GM12865 (cell line): ENCODE measurements at regions not wholly inside any gene's neighbourhood (a gene's known extent, or its start where the extent isn't known, plus 50 kb on each side); places are given as distances from the start of the nearest gene placed in this dataset.

Source experiments
- DNase-seq: peaks from one replicate; pipeline ENCODE4 v3.0.0; 2010; ENCODE audit warnings: low read depth
- H3K4me3 ChIP-seq: 2 replicates; pipeline ENCODE4 v1.5.1; 2011; ENCODE audit warnings: mild to moderate bottlenecking, low read depth, low read length, control low read depth
- CTCF ChIP-seq: IDR thresholded peaks from 2 replicates; pipeline ENCODE4 v1.5.1; 2011; ENCODE audit warnings: low read length, control low read depth, low read depth, inconsistent platforms; ENCODE audit not compliant: insufficient read depth; ENCODE audit errors: missing control alignments

DNA sequence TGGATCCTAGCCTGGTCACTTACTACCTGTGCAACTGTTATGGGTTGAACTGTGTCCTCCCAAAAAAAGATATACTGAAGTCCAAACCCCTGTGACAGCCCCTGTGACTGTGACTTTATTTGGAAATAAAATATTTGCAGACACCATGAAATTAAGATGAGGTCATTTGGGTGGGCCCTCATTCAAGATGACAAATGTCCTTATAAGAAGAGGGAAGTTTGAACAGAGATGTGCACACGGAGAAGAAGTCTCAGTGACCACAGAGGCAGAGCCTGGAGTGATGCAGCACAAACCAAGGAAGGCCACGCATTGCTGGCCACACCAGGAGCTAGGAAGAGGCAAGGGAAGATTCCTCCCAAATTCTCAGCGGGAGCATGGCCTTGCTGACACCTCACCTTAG is 249.7 kb upstream of the RUNX1 start:
- TF ChIP-seq CTCF: no peak
- no peak for DNase-seq
- H3K4me3 ChIP-seq: no peak overlapping the region

GRCh38 chr21:35297665-35298064 is 248.6 kb upstream of the RUNX1 start:
- TF ChIP-seq CTCF: no peak
- no peak overlapping the region for H3K4me3 ChIP-seq
- DNase-seq: no peak

DNA sequence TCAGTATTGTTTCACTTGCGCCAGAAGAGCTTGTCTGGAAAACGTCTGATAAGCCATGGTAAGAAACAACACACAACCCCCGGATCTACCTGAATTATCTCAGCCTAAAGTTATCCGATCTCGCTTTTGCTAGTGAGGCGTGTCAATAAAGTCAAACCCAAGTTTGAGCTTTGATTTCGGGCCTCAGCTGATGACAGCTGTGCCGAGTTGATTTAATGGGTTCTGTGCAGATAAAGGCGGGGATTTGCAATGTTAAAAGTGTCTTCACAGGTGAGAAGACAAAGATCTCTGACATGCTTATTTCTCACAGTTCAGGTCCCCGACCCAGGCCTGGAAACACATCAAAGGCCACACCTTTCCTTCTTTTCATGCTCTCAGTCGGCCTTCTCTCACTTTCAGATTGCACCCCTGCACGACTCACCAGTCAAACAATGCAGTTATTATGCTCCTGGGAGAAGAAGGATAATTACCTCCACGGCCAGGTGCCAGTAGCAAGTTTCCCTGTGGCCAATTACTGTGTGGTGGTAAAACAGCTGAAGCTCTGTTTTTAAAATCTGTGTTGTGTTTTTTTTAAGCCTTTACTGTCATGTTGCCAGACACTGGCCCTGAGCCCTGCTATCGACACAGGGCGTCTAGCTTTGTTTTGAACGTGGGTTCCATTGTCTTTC is 245.3 kb upstream of the RUNX1 start:
- H3K4me3 ChIP-seq: no peak overlapping the region
- TF ChIP-seq CTCF: no peak
- DNase-seq: no peak

DNA sequence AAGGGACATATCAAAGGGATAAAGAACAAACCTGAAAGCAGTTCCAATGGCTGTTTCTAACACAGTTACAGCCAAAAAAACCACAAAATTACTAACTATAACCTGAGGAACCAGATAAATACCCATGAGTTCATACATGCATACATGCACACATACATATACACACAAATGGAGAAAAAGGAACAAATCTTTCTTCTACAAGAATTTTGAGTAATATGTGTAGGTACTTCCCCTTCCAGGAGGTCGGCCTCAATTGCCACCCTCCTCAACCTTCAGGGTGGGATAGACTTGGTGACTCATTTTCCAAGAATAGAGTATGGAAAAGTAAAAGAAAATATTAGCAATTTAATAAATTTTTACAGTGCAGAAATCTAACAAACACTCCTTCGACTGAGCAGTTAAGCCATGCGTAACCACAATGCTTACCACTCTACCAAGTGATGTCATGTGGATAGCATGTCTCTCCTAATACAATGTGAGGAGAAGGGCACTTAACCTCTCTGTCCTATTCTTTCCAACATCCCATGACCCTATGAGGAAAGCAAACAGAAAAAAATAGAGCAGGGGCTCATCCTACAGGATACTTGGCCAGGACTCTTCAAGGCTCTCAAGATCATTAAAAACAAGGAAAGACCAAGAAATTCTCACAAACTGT is 243.0 kb upstream of the RUNX1 start:
- H3K4me3 ChIP-seq: no peak overlapping the region
- no peak for DNase-seq
- no peak for TF ChIP-seq CTCF

- no peak for TF ChIP-seq CTCF
- H3K4me3 ChIP-seq: no peak overlapping the region
- no peak for DNase-seq
Measured at GRCh38 chr21:35291034-35291433, 241.9 kb upstream of the RUNX1 start.

- TF ChIP-seq CTCF: no peak
- H3K4me3 ChIP-seq: no peak overlapping the region
- DNase-seq: no peak
Measured at GRCh38 chr21:35288238-35288637, 239.1 kb upstream of the RUNX1 start.

DNA sequence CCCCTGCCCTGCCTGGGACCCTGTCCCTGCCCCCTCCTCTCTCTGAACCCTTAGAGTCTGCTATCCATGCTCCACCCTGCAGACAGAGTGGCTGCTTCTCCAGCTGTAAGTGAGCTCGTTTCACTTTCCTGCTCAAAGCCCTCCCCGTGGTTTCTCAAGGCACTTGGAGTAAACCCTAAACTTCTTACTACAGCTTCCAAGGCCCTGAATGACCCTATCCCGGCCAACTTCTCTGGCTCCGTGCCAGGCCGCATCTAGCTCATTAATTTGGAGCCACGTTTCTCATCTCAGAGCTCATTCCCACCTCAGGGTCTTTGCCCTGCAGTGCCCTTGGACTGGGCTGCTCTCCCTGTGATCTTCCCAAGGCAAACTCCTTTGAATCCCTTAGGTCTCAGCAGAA is 235.1 kb upstream of the RUNX1 start:
- no peak for DNase-seq

More for the DNA sequence above, 235.1 kb upstream of the RUNX1 start:
- no peak for TF ChIP-seq CTCF
- no peak overlapping the region for H3K4me3 ChIP-seq
